HEK293 (cell line): ENCODE measurements at regions not wholly inside any gene's neighbourhood (a gene's known extent, or its start where the extent isn't known, plus 50 kb on each side); places are given as distances from the start of the nearest gene placed in this dataset.

ENCODE experiments used
- GLI4 ChIP-seq: fragments of 450-650 bp; formaldehyde crosslinking; IDR thresholded peaks from 2 replicates; pipeline ENCODE4 v1.5.1; 2016; ENCODE audit warnings: missing biosample characterization, missing genetic modification characterization
- MZF1 ChIP-seq: fragments of 450-650 bp; formaldehyde crosslinking; IDR thresholded peaks from 2 replicates; pipeline ENCODE4 v1.5.1; 2017; ENCODE audit warnings: missing biosample characterization, missing genetic modification characterization, borderline replicate concordance
- TCF7L2 ChIP-seq: IDR thresholded peaks from 2 replicates; pipeline ENCODE4 v1.6.1; 2011; ENCODE audit warnings: low read depth, mild to moderate bottlenecking, inconsistent platforms, low read length, moderate library complexity, borderline replicate concordance
- ZBTB21 ChIP-seq: fragments of 450-650 bp; formaldehyde crosslinking; IDR thresholded peaks from 2 replicates; pipeline ENCODE4 v1.5.1; 2017; ENCODE audit warnings: missing biosample characterization, missing genetic modification characterization
- ZFP41 ChIP-seq: fragments of 450-650 bp; formaldehyde crosslinking; IDR thresholded peaks from 2 replicates; pipeline ENCODE4 v1.5.1; 2016; ENCODE audit warnings: missing biosample characterization, missing genetic modification characterization, borderline replicate concordance
- ZNF174 ChIP-seq: fragments of 450-650 bp; formaldehyde crosslinking; IDR thresholded peaks from 2 replicates; pipeline ENCODE4 v1.5.0; 2017; ENCODE audit warnings: missing biosample characterization, mild to moderate bottlenecking, missing genetic modification characterization
- ZNF19 ChIP-seq: fragments of 450-650 bp; formaldehyde crosslinking; IDR thresholded peaks from 2 replicates; pipeline ENCODE4; 2016; ENCODE audit warnings: missing biosample characterization, missing genetic modification characterization, low read depth
- ZNF248 ChIP-seq: fragments of 450-650 bp; formaldehyde crosslinking; IDR thresholded peaks from 2 replicates; pipeline ENCODE4 v1.5.1; 2017; ENCODE audit warnings: missing biosample characterization, missing genetic modification characterization
- ZSCAN30 ChIP-seq: fragments of 450-650 bp; IDR thresholded peaks from 2 replicates; pipeline ENCODE4 v1.5.1; 2018; ENCODE audit warnings: missing biosample characterization, mild to moderate bottlenecking, missing genetic modification characterization, moderate library complexity
- TF ChIP-seq, protein P1 (sequence below): fragments of 450-650 bp; formaldehyde crosslinking; IDR thresholded peaks from 2 replicates; pipeline ENCODE4 v1.5.1; 2016; ENCODE audit warnings: missing biosample characterization, missing genetic modification characterization

DNA sequence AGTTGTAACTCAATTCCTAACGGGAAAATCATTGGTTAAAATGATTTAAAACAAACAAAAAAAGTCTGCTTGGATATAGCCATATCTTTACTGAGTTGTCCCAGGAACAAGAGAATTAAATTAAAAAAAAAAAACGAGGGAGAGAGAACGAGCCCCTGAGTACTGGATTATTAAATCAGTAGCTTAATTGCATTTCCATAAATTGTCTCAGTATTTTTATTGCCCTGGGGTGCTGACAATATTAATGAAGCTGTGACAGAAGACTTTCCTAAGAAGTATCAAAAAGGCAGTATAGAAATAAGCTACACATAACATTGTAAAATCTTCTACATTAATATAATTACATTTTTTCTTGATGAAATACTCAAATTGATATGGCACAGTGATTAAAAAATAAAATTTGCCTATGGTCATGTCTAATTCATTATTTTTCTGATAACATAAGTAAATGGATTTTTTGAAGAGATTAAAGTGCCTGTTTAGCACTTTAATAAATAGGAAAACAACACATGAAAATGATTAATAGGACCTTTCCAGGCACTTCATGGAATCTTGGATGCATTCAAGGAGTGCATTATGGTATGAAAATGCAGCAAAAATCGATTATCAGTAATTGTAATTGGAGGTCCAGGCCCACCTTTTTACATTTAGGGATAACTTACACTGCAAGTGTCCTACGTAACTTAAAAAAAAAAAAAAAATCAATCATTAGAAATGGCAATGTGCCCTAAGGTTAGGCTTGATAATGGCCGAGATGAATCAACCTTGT lies 2233.4 kb downstream of the ARAP2 start:
- no peak for TF ChIP-seq ZBTB21 (tag by site-specific recombination)
- TF ChIP-seq, protein P1, sequence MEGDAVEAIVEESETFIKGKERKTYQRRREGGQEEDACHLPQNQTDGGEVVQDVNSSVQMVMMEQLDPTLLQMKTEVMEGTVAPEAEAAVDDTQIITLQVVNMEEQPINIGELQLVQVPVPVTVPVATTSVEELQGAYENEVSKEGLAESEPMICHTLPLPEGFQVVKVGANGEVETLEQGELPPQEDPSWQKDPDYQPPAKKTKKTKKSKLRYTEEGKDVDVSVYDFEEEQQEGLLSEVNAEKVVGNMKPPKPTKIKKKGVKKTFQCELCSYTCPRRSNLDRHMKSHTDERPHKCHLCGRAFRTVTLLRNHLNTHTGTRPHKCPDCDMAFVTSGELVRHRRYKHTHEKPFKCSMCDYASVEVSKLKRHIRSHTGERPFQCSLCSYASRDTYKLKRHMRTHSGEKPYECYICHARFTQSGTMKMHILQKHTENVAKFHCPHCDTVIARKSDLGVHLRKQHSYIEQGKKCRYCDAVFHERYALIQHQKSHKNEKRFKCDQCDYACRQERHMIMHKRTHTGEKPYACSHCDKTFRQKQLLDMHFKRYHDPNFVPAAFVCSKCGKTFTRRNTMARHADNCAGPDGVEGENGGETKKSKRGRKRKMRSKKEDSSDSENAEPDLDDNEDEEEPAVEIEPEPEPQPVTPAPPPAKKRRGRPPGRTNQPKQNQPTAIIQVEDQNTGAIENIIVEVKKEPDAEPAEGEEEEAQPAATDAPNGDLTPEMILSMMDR (tag by site-specific recombination): no peak
- no peak for TF ChIP-seq TCF7L2
- TF ChIP-seq ZNF174: no peak
- no peak for TF ChIP-seq MZF1 (tag by site-specific recombination)
- TF ChIP-seq ZNF248 (tag by site-specific recombination): no peak
- TF ChIP-seq ZSCAN30 (tag by site-specific recombination): no peak
- TF ChIP-seq ZNF19 (tag by site-specific recombination): no peak
- no peak for TF ChIP-seq GLI4 (tag by site-specific recombination)
- no peak for TF ChIP-seq ZFP41 (tag by site-specific recombination)
